ENCODE measurements at regions not wholly inside any gene's neighbourhood (a gene's known extent, or its start where the extent isn't known, plus 50 kb on each side); places are given as distances from the start of the nearest gene placed in this dataset.
"Not testable (repeated sequence)": the region's sequence is repeated elsewhere in the genome, so short reads cannot be mapped to it uniquely, and the experiment has no call there.

DNA sequence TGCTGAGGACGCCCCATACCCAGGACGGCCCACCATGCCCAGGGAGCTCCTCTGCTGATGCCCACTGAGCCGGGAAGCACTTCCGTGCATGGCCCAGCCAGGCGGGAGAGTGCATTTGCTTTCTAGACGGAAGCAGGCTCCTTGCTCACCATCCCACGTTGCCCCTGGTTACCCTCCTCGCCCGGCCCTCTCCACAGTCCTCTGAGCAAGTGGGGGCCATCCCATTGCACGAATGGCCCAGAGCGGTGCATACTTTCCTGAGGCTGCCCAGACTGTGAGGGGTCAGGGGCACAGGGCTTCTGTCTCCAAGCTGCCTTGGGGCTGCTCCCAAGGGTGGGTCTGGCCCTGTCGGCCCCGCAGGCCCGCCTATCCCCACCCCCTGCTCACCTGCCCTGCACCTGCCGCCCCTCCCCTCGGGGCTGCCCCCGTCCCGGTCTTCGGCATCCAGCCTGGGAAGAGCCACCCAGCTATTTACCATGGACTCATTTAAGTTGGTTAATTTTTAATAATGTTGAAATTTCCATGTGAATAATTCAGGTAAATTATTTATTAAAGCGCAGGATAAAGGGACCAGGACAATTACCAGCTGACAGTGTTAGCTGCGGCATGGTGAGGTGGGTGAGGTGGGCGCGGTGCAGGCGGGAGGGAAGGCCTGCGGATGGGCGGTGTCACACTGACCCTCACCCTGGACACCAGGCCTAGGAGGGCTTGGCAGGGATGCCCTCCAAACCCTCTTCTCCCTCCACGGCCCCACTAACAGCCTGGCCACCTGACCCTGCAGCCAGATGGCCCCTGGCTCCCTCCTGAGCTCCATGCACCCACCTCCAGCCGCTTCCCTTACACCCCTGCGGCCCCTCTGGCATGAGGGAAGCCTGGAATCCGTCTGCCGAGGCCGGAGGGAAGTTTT lies 104.4 kb downstream of the MICALL2 start:
- intact Hi-C loops (cut with micrococcal nuclease) = no loop called here
- DNase-seq (peak; percentile 18), ATAC-seq (no peak)

DNA sequence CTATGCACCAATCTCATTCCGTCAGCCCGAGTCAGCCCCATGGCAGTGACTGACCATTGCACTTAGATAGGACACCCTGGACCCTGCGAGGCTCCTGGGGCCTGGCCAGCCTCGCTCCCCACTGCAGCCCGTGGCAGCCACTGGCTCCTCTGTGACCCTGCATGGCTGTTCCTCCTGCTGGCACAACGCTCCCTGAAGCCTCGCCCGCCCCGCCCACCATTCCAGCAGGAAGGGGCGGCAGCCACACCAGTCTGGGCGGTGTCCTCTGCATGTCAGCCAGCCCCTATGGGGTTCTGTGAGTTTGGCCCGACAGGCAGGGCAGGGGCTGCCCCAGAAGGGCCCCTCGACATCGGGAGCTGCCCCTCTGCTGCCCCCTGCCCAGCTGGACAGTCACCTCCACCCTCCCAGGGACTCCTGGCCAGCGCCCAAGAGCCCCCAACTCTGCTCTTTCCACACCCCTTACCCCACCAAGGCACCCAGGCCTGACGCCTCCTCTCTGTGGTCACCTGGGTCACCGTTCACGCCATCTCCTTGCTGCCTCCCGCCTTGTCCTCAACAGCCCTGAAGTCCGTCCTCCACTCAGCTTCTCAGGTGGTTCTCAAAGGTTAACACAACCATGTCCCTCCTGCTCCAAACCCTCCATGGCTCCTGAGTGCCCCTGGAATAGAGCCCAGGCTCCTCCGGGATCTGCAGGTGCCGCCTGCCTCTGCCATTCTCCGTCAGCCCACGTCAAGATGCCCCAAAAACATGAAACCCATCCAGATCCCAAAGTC lies 103.5 kb downstream of the MICALL2 start:
- intact Hi-C loops (cut with micrococcal nuclease) = no loop called here
- ATAC-seq (no peak), DNase-seq (peak; percentile 12)

DNA sequence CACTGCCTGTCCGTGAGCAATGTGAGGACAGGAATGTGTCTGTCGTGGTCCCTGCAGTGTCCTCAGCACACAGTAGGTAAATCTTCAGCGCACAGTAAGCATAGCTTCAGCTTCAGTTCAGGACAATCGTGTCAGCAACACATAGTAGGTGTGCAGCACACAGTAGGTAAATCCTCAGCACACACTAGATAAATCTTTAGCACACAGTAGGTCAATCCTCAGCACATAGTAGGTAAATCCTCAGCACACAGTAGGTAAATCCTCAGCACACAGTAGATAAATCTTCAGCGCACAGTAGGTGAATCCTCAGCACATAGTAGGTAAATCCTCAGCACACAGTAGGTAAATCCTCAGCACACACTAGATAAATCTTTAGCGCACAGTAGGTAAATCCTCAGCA lies 102.4 kb downstream of the MICALL2 start:
- intact Hi-C loops (cut with micrococcal nuclease); DNase-seq; ATAC-seq: not testable (repeated sequence)

DNA sequence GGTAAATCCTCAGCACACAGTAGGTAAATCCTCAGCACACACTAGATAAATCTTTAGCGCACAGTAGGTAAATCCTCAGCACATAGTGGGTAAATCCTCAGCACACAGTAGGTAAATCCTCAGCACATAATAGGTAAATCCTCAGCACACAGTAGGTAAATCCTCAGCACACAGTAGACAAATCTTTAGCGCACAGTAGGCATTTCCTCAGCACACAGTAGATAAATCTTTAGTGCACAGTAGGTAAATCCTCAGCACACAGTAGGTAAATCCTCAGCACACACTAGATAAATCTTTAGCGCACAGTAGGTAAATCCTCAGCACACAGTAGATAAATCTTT lies 102.0 kb downstream of the MICALL2 start:
- DNase-seq; intact Hi-C loops (cut with micrococcal nuclease); ATAC-seq: not testable (repeated sequence)

DNA sequence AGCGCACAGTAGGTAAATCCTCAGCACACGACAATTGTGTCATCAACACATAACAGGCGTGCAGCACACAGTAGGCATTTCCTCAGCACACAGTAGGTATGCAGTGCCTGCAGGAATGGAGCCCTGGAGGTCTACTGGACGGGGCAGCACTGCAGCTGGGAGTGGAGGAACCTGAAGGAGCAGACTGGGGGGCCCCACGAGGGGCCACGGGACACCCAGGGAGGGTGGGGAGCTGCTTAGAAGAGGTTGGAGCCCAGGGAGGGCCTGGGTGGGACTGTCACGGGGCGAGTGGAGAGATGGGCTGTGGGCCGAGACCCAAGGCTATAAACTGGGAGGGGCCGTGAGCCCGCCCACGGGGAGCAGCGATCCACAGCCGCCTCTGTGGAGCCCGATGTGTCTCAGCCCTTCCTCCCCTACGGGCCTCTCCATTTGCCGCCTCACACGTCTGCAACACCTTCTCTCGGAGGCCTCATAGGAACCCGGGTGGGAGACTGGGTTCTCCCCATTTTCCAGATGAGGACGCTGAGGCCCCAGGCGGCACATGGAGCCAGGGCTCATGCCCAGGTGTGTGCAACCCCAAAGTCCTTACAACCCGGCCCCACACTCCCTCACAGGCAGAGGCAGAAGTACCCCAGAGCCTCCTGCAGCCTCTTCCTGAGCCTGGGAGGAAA lies 101.5 kb downstream of the MICALL2 start:
- ATAC-seq = no peak
- intact Hi-C loops (cut with micrococcal nuclease) = no loop called here
- DNase-seq = peak; percentile 17

DNA sequence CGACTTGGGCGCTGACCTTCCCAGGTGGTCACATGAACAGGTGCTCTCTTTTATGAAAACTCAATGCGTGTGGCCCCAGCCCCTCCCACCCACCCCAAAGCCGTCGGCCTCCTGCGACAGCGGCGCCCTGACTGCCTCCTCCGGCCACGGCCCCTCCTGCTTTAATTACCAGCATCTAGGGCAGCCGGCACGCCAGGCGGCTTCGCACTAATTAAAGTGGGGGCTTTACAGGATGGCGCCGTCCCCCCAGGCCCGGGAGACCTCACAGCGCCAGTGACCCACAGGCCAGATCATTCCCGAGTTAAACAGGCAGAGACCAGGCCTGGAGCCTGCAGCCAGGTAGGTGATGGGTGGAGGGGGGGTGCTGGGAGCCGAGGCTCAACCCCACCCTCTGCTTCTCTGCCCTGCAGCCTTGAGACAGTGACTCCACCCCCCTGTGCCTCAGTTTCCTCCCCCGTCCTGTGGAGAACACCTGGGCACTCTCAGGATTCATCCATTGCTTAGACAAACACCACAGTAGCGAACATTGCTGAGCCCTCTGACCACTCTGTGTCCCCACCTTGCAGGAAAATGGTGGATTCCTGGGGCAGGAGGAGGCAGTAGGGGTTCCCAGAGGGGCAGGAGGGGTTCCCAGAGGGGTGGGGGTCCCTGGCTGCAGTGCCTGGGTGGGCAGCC lies 100.8 kb downstream of the MICALL2 start:
- DNase-seq (no peak), ATAC-seq (no peak)
- intact Hi-C loops (cut with micrococcal nuclease) = no loop called here

DNA sequence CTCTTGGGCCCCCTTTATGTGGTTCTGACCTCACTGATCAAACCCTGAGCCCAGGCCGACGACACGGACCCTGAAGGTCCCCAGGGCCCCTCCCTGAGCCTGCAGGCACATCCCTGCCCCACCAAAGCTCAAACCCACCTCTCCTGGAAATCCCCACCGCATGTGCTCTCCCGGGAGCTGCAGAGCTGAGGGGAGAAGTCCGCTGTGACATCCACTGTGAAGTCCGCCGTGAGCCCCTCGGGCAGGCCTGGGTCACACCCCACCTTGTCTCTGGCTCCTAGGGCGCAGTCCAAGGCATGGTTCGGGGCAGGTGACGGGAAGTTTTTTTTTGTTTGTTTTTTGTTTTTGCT lies 100.2 kb downstream of the MICALL2 start:
- no peak for ATAC-seq
- intact Hi-C loops (cut with micrococcal nuclease) = no loop called here
- DNase-seq = peak; percentile 10

DNA sequence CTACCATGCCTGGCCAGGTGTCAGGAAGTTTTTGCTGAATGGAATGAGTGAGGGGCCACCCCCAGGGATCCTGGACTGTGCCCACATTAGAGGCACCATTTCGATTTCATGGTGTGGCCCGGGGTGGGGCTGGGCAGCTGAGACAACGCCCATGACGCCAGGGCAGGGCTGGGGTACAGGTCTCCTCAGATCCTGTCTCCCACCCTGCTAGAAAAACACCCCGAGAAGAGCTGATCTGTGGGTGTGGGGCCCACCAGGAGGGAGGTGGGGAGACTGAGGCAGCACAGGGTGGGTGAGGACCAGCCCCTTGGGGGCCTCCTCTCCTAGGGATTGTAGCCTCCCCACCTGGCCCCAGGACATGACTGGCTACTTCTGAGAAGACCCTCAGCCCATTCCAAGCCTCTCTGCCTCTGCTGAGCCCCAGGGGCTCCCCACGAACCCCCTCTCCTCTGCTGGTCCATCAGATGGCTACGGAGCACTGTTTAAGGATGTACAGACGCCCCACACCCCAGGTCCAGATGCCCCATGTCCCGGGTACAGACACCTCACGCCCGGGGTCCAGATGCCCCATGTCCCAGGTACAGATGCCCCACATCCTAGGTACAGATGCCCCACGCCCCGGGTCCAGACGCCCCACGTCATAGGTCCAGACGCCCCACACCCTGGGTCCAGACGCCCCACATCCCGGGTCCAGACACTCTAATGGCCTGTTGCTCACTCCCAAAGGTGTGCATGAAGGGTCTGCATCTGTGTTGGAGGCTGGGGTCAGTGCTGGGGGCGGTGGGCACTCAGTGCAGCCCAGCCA lies 99.4 kb downstream of the MICALL2 start:
- ATAC-seq = no peak
- intact Hi-C loops (cut with micrococcal nuclease) = no loop called here
- DNase-seq = peak; percentile 15

DNA sequence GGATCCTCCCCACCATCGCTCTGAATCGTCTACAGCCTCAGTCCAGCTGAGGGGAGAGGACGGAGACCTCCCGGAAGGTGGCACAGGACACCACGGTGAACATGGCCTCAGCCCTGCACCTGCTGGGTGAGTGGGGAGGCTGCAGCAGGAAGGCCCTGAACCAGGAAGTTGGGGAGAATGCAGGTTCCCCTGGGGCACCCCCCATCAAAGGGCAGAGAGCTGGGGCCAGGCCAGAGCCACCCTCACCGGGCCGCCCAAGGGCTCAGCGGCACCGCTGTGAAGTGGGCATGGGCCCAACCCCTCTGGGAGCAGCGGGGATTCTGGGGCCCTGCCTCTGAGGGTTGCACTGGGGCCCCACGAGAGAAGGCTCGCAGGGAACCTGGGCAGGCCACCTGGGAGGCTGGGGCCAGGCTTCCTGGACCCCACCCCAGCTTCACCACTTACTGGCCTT lies 98.7 kb downstream of the MICALL2 start:
- ATAC-seq = no peak
- intact Hi-C loops (cut with micrococcal nuclease) = no loop called here
- peak; percentile 13 for DNase-seq

DNA sequence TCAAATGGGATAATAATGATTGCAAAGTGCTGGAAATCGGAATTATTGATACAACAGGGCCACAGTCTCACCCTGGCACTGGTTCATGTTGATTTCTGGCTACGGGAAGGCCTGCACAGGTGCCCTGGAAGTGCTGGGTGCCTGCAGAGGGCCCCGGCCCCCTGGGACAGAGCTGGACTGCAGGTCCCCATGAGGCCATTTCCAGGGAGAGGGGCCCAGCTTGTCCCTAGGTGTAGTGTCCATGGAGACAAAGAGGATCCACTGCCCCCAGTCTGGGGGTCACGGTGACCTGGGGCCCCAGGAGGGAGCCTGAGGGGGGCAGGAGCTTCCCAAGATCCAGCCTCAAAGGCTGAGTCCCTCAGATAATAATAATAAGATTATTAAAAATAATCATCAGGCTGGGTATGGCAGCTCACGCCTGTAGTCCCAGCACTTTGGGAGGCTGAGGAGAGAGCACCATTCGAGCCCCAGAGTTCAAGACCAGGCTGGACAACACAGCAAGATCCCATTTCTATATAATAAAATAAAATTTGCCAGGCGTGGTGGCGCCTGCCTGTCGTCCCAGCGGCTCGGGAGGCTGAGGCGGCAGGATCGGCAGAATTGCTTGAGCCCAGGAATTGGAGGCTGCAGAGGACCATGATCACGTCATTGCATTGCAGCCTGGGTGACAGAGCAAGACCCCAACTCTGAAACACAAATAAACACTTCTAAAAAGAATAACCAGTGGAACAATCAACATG lies 98.1 kb downstream of the MICALL2 start:
- no peak for DNase-seq
- intact Hi-C loops (cut with micrococcal nuclease) = no loop called here
- ATAC-seq = no peak

DNA sequence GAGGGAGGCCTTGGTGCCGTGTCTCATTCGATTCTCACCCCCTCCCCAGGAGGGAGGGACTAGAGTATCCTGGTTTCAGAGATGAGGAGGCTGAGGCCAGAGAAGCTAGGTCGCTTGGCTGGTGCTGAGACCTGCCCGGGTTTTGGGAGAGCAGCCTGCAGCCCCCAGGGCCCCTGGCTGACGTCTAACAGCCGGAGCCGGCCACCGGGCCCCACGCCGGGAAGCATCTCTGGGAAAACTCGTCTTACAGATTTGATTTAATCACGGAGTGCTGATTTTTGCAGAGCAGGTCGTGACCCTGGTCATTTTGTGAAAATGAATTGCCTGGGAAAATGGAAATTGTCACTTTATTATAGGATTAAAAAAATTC lies 97.5 kb downstream of the MICALL2 start:
- ATAC-seq (no peak), DNase-seq (peak; percentile 10)
- intact Hi-C loops (cut with micrococcal nuclease) = no loop called here

DNA sequence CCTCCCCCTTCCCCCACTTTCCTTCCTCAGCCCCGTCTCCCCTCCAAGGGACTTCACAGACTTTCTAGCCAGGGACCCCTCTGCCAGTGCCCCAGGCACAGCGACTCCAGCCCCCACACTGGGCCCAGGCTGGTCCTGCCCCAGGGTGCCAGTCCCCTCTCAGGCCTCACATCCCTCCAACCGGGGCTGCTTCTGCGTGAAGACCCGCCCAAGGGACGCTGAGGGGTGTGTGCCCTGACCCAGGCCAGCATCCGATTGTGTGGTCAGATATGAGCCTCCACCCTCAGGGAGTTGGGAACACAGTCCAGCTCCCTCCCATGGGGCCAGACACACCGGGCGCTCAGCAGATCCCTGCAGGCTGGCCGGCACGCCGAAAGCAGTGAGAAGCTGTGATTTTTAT lies 97.0 kb downstream of the MICALL2 start:
- ATAC-seq (no peak), DNase-seq (peak; percentile 16)
- intact Hi-C loops (cut with micrococcal nuclease) = no loop called here

DNA sequence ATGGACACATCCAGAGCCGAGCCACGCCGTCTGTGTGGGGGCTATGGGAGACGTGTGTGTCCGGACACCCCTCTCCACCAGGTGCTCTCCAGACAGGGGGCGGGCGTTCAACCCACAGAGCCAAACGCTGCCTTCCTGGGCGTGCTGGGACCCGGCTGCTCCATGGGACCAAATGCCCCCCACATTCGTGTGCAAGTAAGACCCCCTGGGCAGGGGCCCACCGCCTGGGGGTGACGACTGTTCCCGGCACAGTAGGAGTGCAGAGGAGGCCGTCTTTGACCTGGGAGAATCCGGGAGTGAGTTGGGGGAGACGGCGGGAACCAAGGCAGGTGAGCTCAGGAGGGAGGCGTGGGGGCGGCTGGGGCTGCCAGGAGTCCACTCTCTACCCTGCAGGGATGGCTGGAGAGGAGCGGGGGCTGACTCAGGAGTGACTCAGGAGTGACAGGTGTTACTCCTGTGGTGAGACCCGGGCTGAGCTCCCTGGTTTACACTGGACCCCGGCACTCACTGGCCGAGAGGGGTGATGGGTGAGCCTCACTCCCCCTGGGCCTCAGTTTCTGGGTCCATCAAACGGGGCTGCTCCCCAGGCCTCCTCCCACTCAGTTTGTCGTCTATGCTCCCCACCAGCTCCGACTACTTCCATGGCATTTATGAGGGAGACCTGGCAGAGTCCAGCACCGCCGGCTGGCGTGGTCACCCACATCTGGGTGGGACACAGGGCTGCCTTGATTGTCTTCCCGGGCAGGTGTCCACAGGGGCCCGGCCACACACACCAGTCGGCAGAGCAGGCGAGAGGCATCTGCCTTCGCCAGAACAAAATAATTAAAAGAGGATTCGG lies 95.0 kb downstream of the MICALL2 start:
- intact Hi-C loops (cut with micrococcal nuclease) = no loop called here
- no peak for ATAC-seq
- DNase-seq = peak; percentile 15

DNA sequence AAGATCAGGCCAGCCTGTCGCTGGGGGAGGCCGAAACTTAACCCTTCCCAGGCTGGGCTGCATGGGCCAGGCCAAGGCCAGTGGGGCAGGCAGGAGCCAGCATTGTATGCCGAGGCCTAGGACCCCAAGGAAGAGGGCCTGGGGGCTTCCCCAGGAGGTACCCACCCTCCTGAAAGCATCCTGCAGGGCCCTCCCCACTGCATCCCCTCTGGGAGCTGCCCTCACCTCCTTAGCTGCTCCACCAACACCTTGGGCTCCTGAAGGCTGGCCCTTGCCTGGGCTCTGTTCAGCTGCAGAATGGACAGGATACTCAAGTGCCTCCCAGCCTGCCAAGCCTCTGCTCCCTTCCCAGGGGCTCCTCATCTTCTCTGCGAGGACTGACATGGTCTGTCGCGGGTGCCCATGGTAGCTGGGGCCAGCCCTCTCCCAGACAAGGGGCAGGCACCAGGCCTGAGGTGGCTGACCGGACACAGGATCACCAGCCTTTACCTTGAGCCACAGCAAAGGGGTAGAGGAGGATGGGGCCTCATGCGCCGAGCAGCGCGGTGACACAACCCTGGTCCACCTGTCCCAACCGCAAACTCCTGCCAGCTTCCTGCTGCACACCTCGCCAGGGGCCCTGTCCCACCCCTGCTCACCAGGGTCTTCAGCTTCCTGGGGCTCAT lies 94.2 kb downstream of the MICALL2 start:
- DNase-seq = peak; percentile 12
- intact Hi-C loops (cut with micrococcal nuclease) = no loop called here

DNA sequence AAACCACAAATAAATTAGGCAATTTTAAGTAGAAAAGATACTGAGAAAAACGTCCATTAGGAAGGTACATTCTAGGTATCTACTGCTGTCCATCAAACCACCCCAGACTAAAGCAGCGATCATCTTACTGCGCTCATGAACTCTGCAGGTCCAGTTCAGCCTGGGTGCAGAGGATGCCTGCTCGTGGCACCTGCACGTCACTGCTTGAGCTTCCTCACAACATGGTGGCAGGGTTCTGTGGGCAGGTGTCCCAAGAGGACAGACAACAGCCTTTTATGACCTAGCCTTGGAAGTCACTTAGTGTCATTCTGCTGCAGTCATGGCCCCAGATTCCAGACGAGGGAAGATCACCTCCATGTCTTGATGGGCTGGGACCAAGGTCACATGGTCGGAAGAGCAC lies 93.4 kb downstream of the MICALL2 start:
- ATAC-seq = no peak
- DNase-seq = no peak
- intact Hi-C loops (cut with micrococcal nuclease) = no loop called here

More for the DNA sequence above, 94.2 kb downstream of the MICALL2 start:
- ATAC-seq = no peak

DNA sequence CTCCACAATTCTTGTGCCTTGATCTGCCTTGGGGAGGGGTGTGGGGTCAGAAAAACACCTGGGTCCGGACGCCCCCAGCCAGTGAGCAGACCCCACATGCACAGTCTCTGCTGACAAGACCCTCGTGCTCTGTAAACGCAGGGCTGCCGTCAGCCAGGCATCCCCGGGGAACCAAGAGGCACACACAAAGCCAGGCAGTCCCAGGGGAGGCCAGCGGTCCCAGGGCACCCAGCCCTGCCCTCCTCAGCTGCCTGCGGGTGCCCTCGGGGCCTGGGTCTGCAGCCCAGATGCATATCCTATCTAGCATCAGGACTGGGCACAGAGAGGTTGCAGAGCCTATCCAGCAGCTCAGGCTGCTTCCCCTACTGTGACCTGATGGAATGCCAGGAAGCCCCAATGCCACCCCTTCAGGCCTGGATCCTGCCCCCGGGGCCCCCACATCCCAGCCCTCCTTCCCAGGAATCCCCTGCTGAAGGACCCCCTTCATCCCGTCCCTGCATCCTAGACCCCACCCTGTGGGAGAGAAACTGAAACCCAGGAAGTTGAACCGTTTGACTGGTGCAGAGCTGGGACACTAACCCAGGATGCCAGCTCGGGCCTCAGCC lies 92.4 kb downstream of the MICALL2 start:
- DNase-seq = peak; percentile 9
- ATAC-seq = no peak
- intact Hi-C loops (cut with micrococcal nuclease) = no loop called here
